HG03196 (cell line): ENCODE measurements at regions not wholly inside any gene's neighbourhood (a gene's known extent, or its start where the extent isn't known, plus 50 kb on each side); places are given as distances from the start of the nearest gene placed in this dataset.

Experiments
- ATAC-seq: cut with Tn5 transposase; IDR thresholded peaks from one replicate; pipeline ENCODE4 v1.9.1; 2021; ENCODE audit not compliant: unreplicated experiment

GRCh38 chr5:161134956-161135355, 282.9 kb upstream of the ATP10B start:
- no peak for ATAC-seq

DNA sequence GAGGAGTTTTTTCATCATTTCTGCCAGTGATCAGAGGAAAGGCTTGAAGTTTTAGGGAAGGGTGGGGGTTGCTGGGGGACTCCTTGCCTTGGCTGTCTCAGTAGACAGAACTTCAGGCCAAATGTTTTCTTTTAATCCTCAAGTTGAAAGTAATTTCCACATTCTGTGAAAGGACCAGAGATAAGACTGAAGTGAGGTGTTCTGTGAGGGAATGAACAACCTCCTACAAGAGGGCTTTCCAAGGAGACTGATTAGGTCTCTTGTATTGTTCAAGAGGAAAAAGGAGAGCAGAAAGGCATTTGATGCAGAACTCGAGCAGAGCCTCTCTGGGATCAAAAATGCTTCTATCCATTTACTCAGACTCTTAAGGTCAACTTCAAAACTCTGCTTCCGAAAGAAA, 282.1 kb upstream of the ATP10B start:
- no peak for ATAC-seq

DNA sequence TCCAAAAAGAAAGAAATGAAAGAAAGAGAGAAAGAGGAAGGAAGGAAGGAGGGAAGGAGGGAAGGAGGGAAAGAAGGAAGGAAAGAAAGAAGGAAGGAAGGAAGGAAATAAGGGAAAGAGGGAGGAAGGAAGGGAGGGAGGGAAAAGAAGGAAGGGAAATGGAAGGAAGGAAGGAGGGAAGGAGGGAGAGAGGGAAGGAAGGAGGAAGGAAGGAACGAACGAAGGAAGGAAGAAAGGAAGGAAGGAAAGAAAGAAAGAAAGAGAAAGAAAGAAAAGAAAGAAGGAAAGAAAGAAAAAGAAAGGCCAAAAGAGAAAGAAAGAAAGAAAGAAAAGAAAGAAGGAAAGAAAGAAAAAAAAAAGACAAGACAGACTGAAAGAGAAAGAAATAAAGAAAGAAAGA, 263.9 kb upstream of the ATP10B start:
- no peak for ATAC-seq

- no peak for ATAC-seq
Observed at GRCh38 chr5:161112371-161112770, 260.4 kb upstream of the ATP10B start.

- ATAC-seq: no peak
Observed at GRCh38 chr5:161105525-161105924, 253.5 kb upstream of the ATP10B start.

DNA sequence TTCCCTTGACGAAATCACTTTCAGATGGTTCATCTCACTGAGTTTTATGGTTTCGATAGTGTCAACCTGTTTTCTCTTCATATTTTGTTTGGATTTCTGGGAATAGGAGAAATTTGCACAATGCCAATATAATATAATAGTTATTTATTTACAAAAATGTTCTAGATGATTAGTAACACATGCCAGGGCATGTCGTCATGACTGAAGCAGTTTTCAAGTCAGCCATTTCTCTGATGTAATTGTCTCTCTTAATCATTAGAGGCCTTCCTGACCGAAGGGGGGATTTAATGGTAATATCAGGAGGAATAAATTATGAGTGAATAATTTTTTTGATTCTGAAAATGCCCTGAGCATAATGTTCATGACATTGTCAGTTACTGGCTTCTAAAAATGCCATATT, 246.5 kb upstream of the ATP10B start:
- no peak for ATAC-seq

DNA sequence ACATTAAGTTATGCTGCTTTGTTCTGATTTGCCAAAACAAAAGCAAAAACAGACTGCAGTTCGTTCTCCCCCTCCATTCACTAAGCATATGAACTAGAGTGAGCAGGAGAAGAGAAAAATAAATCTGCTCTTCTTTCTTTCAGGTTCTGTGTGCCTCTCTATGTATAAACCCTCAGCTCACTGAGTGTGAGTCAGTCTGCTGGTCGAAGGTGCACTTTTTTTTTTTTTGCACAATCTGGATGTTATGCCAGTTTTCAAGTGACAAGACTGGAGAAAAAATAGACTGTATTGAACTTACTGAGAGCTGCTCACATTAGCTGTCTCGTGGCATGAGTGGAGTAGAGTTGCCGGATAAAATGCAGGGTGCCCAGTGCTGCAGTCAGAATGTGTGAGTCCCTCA, 244.6 kb upstream of the ATP10B start:
- ATAC-seq: no peak

- no peak for ATAC-seq
Observed at GRCh38 chr5:161095953-161096352, 243.9 kb upstream of the ATP10B start.

DNA sequence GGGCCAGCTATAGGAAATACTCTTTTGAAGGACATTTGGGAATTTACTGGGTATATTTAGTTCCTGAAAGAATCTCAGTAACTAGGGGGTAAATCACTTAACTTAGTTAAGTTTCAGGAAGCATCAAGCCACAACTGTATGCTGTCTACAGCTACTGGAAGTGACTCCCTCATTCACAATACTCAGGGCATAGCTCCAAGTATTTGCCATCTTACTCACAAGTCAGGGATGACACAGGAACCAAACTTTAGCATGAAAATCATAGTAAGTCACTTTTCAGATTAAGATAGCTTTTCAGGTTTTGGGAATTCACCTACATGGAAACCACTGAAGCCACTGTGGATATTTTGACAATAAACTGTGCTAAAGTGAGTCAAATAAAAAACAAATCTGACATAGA, 242.4 kb upstream of the ATP10B start:
- ATAC-seq: no peak

- no peak for ATAC-seq
Observed at GRCh38 chr5:161093100-161093499, 241.1 kb upstream of the ATP10B start.

- no peak for ATAC-seq
Observed at GRCh38 chr5:161089569-161089968, 237.6 kb upstream of the ATP10B start.

DNA sequence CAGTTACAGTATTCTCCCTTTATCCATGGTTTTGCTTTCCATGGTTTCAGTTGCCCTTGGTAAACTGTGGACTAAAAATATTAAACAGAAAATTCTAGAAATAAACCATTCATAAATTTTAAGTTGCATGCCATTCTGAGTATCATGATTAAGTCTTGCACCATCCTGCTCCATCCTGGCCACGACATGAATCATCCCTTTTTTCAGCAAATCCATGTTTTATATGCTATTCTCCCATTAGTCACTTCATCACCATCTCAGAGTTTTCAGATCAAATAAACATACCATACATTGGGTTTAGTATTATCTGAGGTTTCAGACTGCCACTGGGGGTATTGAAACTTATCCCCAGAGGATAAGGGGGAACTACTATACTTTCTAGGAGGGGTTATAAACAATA, 234.4 kb upstream of the ATP10B start:
- no peak for ATAC-seq

DNA sequence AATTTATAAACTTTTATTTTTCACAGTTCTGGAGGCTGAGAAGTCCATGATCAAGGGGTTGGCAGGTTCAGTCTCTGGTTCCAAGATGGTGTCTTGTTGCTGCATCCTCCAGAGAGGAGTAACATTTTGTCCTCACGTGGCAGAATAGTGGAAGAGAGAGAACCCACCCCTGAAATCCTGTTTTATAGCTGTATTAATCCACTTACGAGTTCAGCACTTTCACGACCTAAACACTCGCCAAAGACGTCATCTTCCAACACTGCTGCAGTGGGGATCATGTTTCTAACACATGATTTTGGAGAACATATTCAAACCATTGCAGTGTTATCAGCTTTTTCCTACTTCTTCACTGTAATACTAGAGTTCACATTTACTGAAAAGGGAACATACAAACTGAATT, 233.0 kb upstream of the ATP10B start:
- ATAC-seq: no peak

GRCh38 chr5:161084115-161084514, 232.1 kb upstream of the ATP10B start:
- ATAC-seq: no peak

- ATAC-seq: no peak
Observed at GRCh38 chr5:161078793-161079192, 226.8 kb upstream of the ATP10B start.

- no peak for ATAC-seq
Observed at GRCh38 chr5:161077936-161078545, 226.0 kb upstream of the ATP10B start.

DNA sequence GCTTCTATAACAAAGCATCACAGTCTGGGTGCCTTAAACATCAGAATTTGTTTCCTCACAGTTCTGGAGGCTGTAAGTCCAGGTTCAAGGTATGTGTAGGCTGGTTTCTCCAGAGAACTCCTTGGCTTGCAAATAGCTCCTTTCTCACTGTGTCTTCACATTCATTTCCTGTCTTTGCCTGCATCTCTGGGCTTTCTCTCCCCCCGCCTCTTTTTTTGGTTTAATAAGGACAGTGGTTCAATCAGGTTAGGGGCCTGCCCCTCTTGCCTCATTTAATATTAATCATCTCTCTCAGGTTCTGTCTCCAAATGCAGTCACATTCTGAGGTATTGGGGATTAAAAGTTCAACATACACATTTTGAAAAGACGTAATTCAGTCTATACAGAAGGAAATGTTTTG, 225.5 kb upstream of the ATP10B start:
- no peak for ATAC-seq

GRCh38 chr5:161064781-161065180, 212.8 kb upstream of the ATP10B start:
- no peak for ATAC-seq

DNA sequence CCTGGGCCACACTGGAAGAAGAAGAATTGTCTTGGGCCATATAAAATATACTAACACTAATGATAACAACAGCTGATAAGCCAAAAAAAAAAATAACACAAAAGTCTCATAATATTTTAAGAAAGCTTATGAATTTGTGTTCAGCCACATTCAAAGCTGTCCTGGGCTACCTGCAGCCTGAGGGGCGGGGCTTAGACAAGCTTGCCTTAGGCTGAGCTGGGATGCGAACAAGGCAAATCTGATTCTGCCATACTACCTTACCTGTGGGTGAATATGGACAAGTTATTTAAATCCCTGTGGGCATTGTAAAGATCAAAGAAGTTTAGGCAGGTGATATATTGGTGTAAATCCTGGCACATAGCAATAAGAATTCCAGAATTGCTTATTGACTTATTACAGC, 212.3 kb upstream of the ATP10B start:
- ATAC-seq: no peak

DNA sequence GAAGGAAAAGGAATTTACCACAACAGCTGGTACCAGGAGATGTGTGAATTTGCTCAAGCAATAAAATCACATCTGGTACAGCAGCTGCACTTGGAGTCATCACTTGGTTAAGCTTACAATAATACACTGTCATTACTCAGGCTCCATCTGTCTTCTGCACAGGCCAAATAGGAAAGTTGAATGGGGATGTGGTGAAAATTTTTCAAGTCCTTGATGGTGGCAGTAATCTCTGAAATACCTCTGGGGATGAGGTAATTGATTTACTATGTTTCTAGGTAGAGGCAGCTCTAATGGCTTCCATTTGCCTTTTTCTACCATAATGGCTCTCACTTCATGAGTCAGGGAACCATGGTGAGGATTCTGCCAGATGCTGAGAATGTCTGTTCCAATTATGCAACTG, 206.8 kb upstream of the ATP10B start:
- ATAC-seq: no peak

DNA sequence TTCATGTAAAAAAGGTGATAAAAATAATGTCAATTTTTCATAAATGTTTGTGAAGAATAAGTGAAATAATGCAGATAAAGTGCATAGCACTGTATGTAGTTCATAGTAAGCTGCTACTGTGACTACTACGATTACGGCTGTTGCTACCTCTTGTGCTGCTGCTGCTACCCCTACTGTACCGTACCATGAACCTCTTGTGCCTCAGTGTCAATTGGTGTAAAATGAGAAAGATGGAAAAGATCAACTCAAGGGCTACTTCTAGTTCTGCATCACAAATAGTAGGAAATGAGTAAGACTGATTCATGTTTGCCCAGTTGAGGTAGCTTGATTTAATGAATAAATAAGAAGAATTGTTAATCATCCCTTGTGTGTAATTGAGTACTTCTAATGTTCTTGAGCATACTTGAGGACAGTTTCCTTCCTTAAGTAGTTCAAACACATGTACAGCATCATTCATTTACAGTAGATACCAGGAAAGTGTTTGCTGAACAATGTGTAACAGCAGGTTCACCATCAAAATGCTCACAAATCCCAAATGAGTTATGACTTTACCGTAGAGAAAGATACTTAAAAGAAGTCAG, 200.0 kb upstream of the ATP10B start:
- ATAC-seq: no peak

- ATAC-seq: no peak
Observed at GRCh38 chr5:161047024-161047423, 195.0 kb upstream of the ATP10B start.

DNA sequence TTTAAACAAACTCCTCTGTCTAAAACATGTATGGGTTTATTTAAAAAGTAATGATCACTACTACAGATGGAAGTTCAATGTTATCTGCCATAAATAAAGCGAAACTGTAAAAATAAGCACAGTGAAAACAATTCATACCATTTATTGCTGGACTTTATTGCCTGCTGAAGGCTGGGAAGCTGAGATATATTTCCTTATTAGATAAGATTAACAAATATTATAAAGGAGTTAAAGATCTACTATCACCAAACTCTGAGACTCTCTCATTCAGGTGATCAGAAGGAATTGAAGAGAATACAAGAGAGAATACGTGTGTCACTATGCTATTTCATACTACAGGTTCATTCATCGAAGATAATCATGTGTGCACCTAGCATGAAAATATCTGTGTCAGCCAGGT, 190.9 kb upstream of the ATP10B start:
- no peak for ATAC-seq
